ENCODE measurements at regions not wholly inside any gene's neighbourhood (a gene's known extent, or its start where the extent isn't known, plus 50 kb on each side); places are given as distances from the start of the nearest gene placed in this dataset.

DNA sequence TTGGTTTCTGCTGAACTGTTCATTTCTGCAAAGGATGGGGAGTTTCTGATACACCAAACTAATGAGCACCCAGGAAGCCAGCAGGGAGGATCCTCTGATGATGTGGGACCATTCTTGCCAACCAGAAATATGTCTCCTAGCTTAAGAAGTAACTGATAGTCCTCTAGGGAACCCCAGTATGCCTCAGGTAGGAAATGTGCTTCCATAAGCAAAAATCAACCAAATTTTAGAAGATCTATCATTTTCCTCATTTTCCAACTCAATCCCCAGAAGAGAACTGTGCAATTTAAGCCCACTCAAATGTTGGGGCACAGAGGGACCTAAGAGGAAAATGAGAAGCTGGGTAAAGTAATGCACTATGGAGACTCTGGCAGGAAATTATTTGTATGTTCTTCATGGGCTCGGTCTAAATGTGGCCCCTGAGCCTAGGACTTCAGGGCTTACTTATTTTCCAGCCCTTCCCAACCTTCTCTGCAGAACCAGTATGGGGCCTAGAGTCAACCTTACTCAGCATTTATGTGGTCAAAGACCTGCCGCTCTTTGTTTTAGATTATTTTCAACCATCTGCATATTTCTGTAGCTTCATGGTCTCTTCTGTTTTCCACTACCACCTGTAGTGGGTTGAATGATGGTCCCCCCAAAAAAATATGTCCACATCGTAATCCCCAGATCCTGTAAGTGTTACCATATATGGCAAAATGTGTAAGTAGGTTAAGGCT, 359.8 kb upstream of the CDH4 start:
- no peak overlapping the region for H3K4me3 ChIP-seq
- DNase-seq (ENCODE audit: low spot score in 2 of 2): no peak
- H3K4me1 ChIP-seq: no peaks in the 10 kb centered on the region
- H3K36me3 ChIP-seq: no peaks in the 10 kb centered on the region
- no peaks in the 10 kb centered on the region for H3K9me3 ChIP-seq
- no peaks in the 10 kb centered on the region for H3K27me3 ChIP-seq
- no peak overlapping the region for H3K27ac ChIP-seq
- TF ChIP-seq CTCF (IDR thresholded peaks at IDR 0.05): no peak
- intact Hi-C loops (cut with DNase I): no loop called here

DNA sequence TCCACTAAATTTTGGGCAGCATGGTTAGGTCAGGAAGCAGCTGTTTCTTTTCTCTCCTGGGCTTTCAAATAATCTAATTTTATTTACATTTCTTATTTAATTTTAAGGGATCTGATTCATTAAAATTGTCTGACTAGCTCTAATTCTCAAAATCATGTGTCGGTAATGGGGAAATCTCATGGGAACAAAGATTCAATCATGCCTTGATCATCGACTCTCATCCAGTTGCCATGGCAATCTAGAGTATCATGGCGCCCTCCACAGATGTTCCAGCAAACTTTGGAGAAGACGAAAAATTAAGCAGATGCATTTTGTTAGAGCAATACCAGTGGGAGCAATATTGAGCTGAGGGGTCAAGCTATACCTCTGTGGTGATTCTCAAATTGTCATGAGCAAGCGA, 358.0 kb upstream of the CDH4 start:
- Histone ChIP-seq H3K4me1 (no peaks in the 10 kb centered on the region), H3K4me3 (no peak overlapping the region), H3K27ac (no peak overlapping the region), H3K9me3 (no peaks in the 10 kb centered on the region), H3K27me3 (no peaks in the 10 kb centered on the region), H3K36me3 (no peaks in the 10 kb centered on the region)
- DNase-seq (ENCODE audit: low spot score in 2 of 2): no peak
- intact Hi-C loops (cut with DNase I): no loop called here
- TF ChIP-seq CTCF (IDR thresholded peaks at IDR 0.05): no peak

- Histone ChIP-seq H3K4me3 (no peak overlapping the region), H3K4me1 (no peaks in the 10 kb centered on the region), H3K9me3 (no peaks in the 10 kb centered on the region), H3K27me3 (no peaks in the 10 kb centered on the region), H3K36me3 (no peaks in the 10 kb centered on the region), H3K27ac (no peak overlapping the region)
- TF ChIP-seq CTCF (IDR thresholded peaks at IDR 0.05): no peak
- no peak for DNase-seq (ENCODE audit: low spot score in 2 of 2)
- intact Hi-C loops (cut with DNase I): no loop called here
These were observed 356.5 kb upstream of the CDH4 start for GRCh38 chr20:60895363-60896079.

DNA sequence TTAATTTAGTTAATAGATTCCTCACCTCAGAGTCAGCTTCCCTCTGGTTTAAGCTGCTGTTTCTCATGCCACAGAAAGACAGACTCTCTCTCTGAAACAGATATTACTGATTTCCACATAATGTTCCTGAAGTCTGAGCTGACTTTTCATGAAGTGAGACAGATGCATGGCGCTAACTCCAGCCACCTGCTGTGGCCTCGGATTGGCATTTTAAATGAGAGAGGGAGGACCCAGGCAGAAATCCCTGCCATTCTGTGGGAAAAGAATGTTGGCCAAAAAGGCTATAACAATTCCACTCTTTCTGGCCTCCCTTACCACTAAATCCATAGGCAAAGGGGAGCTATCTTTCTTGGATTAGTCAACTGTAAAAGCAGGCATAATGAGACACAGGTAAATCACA, 354.1 kb upstream of the CDH4 start:
- no peaks in the 10 kb centered on the region for H3K4me1 ChIP-seq
- no peak overlapping the region for H3K27ac ChIP-seq
- no peaks in the 10 kb centered on the region for H3K9me3 ChIP-seq
- no peak for TF ChIP-seq CTCF (IDR thresholded peaks at IDR 0.05)
- H3K27me3 ChIP-seq: no peaks in the 10 kb centered on the region
- intact Hi-C loops (cut with DNase I): no loop called here
- DNase-seq (ENCODE audit: low spot score in 2 of 2): no peak
- no peaks in the 10 kb centered on the region for H3K36me3 ChIP-seq
- H3K4me3 ChIP-seq: no peak overlapping the region

- no peaks in the 10 kb centered on the region for H3K27me3 ChIP-seq
- DNase-seq (ENCODE audit: low spot score in 2 of 2): no peak
- intact Hi-C loops (cut with DNase I): no loop called here
These were observed 352.7 kb upstream of the CDH4 start for GRCh38 chr20:60899320-60899719.

More at GRCh38 chr20:60899320-60899719, 352.7 kb upstream of the CDH4 start:
- Histone ChIP-seq H3K4me3 (no peak overlapping the region), H3K4me1 (no peaks in the 10 kb centered on the region), H3K9me3 (no peaks in the 10 kb centered on the region), H3K36me3 (no peaks in the 10 kb centered on the region), H3K27ac (no peak overlapping the region)
- TF ChIP-seq CTCF (IDR thresholded peaks at IDR 0.05): no peak

Measured in ascending aorta (tissue), 2 donors.